Immature natural killer cell (primary cell): ENCODE measurements at regions not wholly inside any gene's neighbourhood (a gene's known extent, or its start where the extent isn't known, plus 50 kb on each side); places are given as distances from the start of the nearest gene placed in this dataset.
A peak's percentile ranks its signal among the peaks of the same experiment; 100 is the strongest.

Experiments
- DNase-seq, 3 donors: peaks; one replicate each; pipeline ENCODE4 v3.0.0; 2022; ENCODE audit warnings: mixed read lengths in 1 of 3
- H3K27ac Mint-ChIP-seq, 6 donors: one replicate each; pipeline ENCODE4 v1.8.0; 2020; ENCODE audit warnings: mixed read lengths in 6 of 6, mild to moderate bottlenecking in 5 of 6, inconsistent platforms in 4 of 6, moderate library complexity in 3 of 6
- H3K27me3 Mint-ChIP-seq, 3 donors: one replicate each; pipeline ENCODE4 v1.8.0; 2020 to 2021; ENCODE audit warnings: low read depth in 3 of 3, mild to moderate bottlenecking in 3 of 3, mixed read lengths in 3 of 3, moderate library complexity in 3 of 3, inconsistent platforms in 1 of 3
- H3K36me3 Mint-ChIP-seq, 3 donors: one replicate each; pipeline ENCODE4 v1.8.0; 2020; ENCODE audit warnings: mixed read lengths in 3 of 3, inconsistent platforms in 2 of 3, mild to moderate bottlenecking in 2 of 3
- H3K4me1 Mint-ChIP-seq, 2 donors: one replicate each; pipeline ENCODE4 v1.8.0; 2020; ENCODE audit warnings: inconsistent platforms in 2 of 2, mild to moderate bottlenecking in 2 of 2, mixed read lengths in 2 of 2, moderate library complexity in 1 of 2
- H3K4me3 Mint-ChIP-seq, 5 donors: one replicate each; pipeline ENCODE4 v1.8.0; 2020; ENCODE audit warnings: mild to moderate bottlenecking in 5 of 5, mixed read lengths in 5 of 5, inconsistent platforms in 3 of 5, moderate library complexity in 3 of 5
- H3K9me3 Mint-ChIP-seq, 6 donors: one replicate each; pipeline ENCODE4 v1.8.0; 2020; ENCODE audit warnings: mild to moderate bottlenecking in 6 of 6, mixed read lengths in 6 of 6, inconsistent platforms in 4 of 6, moderate library complexity in 3 of 6

GRCh38 chr11:134543645-134544044 is 131.6 kb upstream of the B3GAT1 start:
- no peak overlapping the region for H3K4me3 Mint-ChIP-seq
- H3K27ac Mint-ChIP-seq = peak overlapping the region in 1 of 6 donors; percentile 46
- H3K4me1 Mint-ChIP-seq = no peaks in the 10 kb centered on the region
- peaks cover 2 to 17% (median 11%) of the 10 kb centered on the region in 3 donors for H3K27me3 Mint-ChIP-seq
- H3K36me3 Mint-ChIP-seq = no peaks in the 10 kb centered on the region
- no peaks in the 10 kb centered on the region for H3K9me3 Mint-ChIP-seq
- no peak for DNase-seq

GRCh38 chr11:134543241-134543640 is 131.2 kb upstream of the B3GAT1 start:
- no peak for DNase-seq
- no peak overlapping the region for H3K4me3 Mint-ChIP-seq
- no peaks in the 10 kb centered on the region for H3K9me3 Mint-ChIP-seq
- peak overlapping the region in 1 of 6 donors; percentile 46 for H3K27ac Mint-ChIP-seq
- H3K36me3 Mint-ChIP-seq = peaks cover 0 to 2% (median 0%) of the 10 kb centered on the region in 3 donors
- peaks cover 4 to 17% (median 11%) of the 10 kb centered on the region in 3 donors for H3K27me3 Mint-ChIP-seq
- H3K4me1 Mint-ChIP-seq = peaks cover 0 to under 1% of the 10 kb centered on the region in 2 donors

GRCh38 chr11:134542401-134543165 is 130.5 kb upstream of the B3GAT1 start:
- DNase-seq = no peak
- Mint-ChIP-seq H3K4me3 (no peak overlapping the region), H3K9me3 (no peaks in the 10 kb centered on the region), H3K4me1 (peaks cover under 1 to 7% of the 10 kb centered on the region in 2 donors), H3K27ac (peak overlapping the region in 2 of 6 donors; percentile 19 to 46), H3K27me3 (peaks cover 4 to 17% (median 11%) of the 10 kb centered on the region in 3 donors), H3K36me3 (peaks cover 0 to 5% (median 0%) of the 10 kb centered on the region in 3 donors)

- H3K27ac Mint-ChIP-seq = peak overlapping the region in 3 of 6 donors; percentile 19 to 25 (median 20)
- no peak for DNase-seq
- H3K27me3 Mint-ChIP-seq = peaks cover 4 to 21% (median 12%) of the 10 kb centered on the region in 3 donors
- peaks cover 7 to 14% of the 10 kb centered on the region in 2 donors for H3K4me1 Mint-ChIP-seq
- no peaks in the 10 kb centered on the region for H3K9me3 Mint-ChIP-seq
- peaks cover 0 to 5% (median 0%) of the 10 kb centered on the region in 3 donors for H3K36me3 Mint-ChIP-seq
- H3K4me3 Mint-ChIP-seq = no peak overlapping the region
Measured at GRCh38 chr11:134541951-134542350, 129.9 kb upstream of the B3GAT1 start.

- Mint-ChIP-seq H3K27me3 (peaks cover 4 to 19% (median 13%) of the 10 kb centered on the region in 3 donors), H3K9me3 (no peaks in the 10 kb centered on the region), H3K27ac (no peak overlapping the region), H3K4me3 (no peak overlapping the region), H3K36me3 (peaks cover 0 to 5% (median 0%) of the 10 kb centered on the region in 3 donors), H3K4me1 (peaks cover 13 to 20% of the 10 kb centered on the region in 2 donors)
- DNase-seq = no peak
Measured at GRCh38 chr11:134541355-134541754, 129.3 kb upstream of the B3GAT1 start.

- no peak for DNase-seq
- peak overlapping the region in 1 of 6 donors; percentile 15 for H3K27ac Mint-ChIP-seq
- H3K4me3 Mint-ChIP-seq = no peak overlapping the region
- H3K4me1 Mint-ChIP-seq = peaks cover 13 to 23% of the 10 kb centered on the region in 2 donors
- peaks cover 0 to 5% (median 0%) of the 10 kb centered on the region in 3 donors for H3K36me3 Mint-ChIP-seq
- H3K27me3 Mint-ChIP-seq = peaks cover 4 to 20% (median 7%) of the 10 kb centered on the region in 3 donors
- no peaks in the 10 kb centered on the region for H3K9me3 Mint-ChIP-seq
Measured at GRCh38 chr11:134539285-134539684, 127.2 kb upstream of the B3GAT1 start.

- H3K9me3 Mint-ChIP-seq = no peaks in the 10 kb centered on the region
- DNase-seq = no peak
- H3K36me3 Mint-ChIP-seq = peaks cover 0 to 5% (median 0%) of the 10 kb centered on the region in 3 donors
- H3K27ac Mint-ChIP-seq = no peak overlapping the region
- no peak overlapping the region for H3K4me3 Mint-ChIP-seq
- H3K4me1 Mint-ChIP-seq = peaks cover 13 to 23% of the 10 kb centered on the region in 2 donors
- peaks cover 7 to 17% (median 9%) of the 10 kb centered on the region in 3 donors for H3K27me3 Mint-ChIP-seq
Measured at GRCh38 chr11:134538742-134539141, 126.7 kb upstream of the B3GAT1 start.

GRCh38 chr11:134537941-134538340 is 125.9 kb upstream of the B3GAT1 start:
- peak overlapping the region in 1 of 6 donors; percentile 52 for H3K27ac Mint-ChIP-seq
- peaks cover 13 to 23% of the 10 kb centered on the region in 2 donors for H3K4me1 Mint-ChIP-seq
- no peak for DNase-seq
- peaks cover 7 to 17% (median 9%) of the 10 kb centered on the region in 3 donors for H3K27me3 Mint-ChIP-seq
- H3K9me3 Mint-ChIP-seq = no peaks in the 10 kb centered on the region
- H3K36me3 Mint-ChIP-seq = peaks cover 0 to 5% (median 0%) of the 10 kb centered on the region in 3 donors
- H3K4me3 Mint-ChIP-seq = no peak overlapping the region

GRCh38 chr11:134537296-134537695 is 125.3 kb upstream of the B3GAT1 start:
- no peaks in the 10 kb centered on the region for H3K9me3 Mint-ChIP-seq
- H3K4me1 Mint-ChIP-seq = peaks cover 13 to 23% of the 10 kb centered on the region in 2 donors
- H3K27ac Mint-ChIP-seq = peak overlapping the region in 1 of 6 donors; percentile 48
- H3K36me3 Mint-ChIP-seq = peaks cover 0 to 5% (median 0%) of the 10 kb centered on the region in 3 donors
- H3K27me3 Mint-ChIP-seq = peaks cover 7 to 17% (median 9%) of the 10 kb centered on the region in 3 donors
- no peak for DNase-seq
- H3K4me3 Mint-ChIP-seq = peak overlapping the region; percentile 16 to 62 (median 42)

- Mint-ChIP-seq H3K27me3 (peaks cover 4 to 17% (median 7%) of the 10 kb centered on the region in 3 donors), H3K9me3 (no peaks in the 10 kb centered on the region), H3K4me3 (peak overlapping the region in 4 of 5 donors; percentile 10 to 56 (median 23))
Measured at GRCh38 chr11:134536677-134537076, 124.6 kb upstream of the B3GAT1 start.

GRCh38 chr11:134536219-134536618 is 124.2 kb upstream of the B3GAT1 start:
- no peak for DNase-seq
- peak overlapping the region in 4 of 5 donors; percentile 10 to 56 (median 23) for H3K4me3 Mint-ChIP-seq
- no peak overlapping the region for H3K27ac Mint-ChIP-seq
- H3K36me3 Mint-ChIP-seq = peaks cover 0 to 5% (median 0%) of the 10 kb centered on the region in 3 donors
- peaks cover 4 to 17% (median 7%) of the 10 kb centered on the region in 3 donors for H3K27me3 Mint-ChIP-seq
- H3K4me1 Mint-ChIP-seq = peaks cover 13 to 23% of the 10 kb centered on the region in 2 donors
- H3K9me3 Mint-ChIP-seq = no peaks in the 10 kb centered on the region

More at GRCh38 chr11:134536677-134537076, 124.6 kb upstream of the B3GAT1 start:
- H3K27ac Mint-ChIP-seq = no peak overlapping the region
- H3K4me1 Mint-ChIP-seq = peaks cover 13 to 23% of the 10 kb centered on the region in 2 donors
- H3K36me3 Mint-ChIP-seq = peaks cover 0 to 5% (median 0%) of the 10 kb centered on the region in 3 donors
- no peak for DNase-seq

GRCh38 chr11:134535029-134536025 is 123.3 kb upstream of the B3GAT1 start:
- peaks cover 4 to 17% (median 7%) of the 10 kb centered on the region in 3 donors for H3K27me3 Mint-ChIP-seq
- no peak overlapping the region for H3K4me3 Mint-ChIP-seq
- DNase-seq = no peak
- H3K9me3 Mint-ChIP-seq = no peaks in the 10 kb centered on the region
- H3K36me3 Mint-ChIP-seq = peaks cover 0 to 5% (median 0%) of the 10 kb centered on the region in 3 donors
- no peak overlapping the region for H3K27ac Mint-ChIP-seq
- peaks cover 13 to 23% of the 10 kb centered on the region in 2 donors for H3K4me1 Mint-ChIP-seq

- DNase-seq = no peak
- H3K27ac Mint-ChIP-seq = no peak overlapping the region
- H3K36me3 Mint-ChIP-seq = peaks cover 0 to 5% (median 0%) of the 10 kb centered on the region in 3 donors
- peaks cover 4 to 14% (median 7%) of the 10 kb centered on the region in 3 donors for H3K27me3 Mint-ChIP-seq
- H3K4me3 Mint-ChIP-seq = no peak overlapping the region
- no peaks in the 10 kb centered on the region for H3K9me3 Mint-ChIP-seq
- H3K4me1 Mint-ChIP-seq = peaks cover 13 to 23% of the 10 kb centered on the region in 2 donors
Measured at GRCh38 chr11:134533511-134533910, 121.5 kb upstream of the B3GAT1 start.
